Large intestine (tissue), 3 donors: ENCODE measurements at regions not wholly inside any gene's neighbourhood (a gene's known extent, or its start where the extent isn't known, plus 50 kb on each side); places are given as distances from the start of the nearest gene placed in this dataset.

Experiments
- DNase-seq, 2 donors: peaks; one replicate each; pipeline versions ENCODE4 v3.0.0 to v3.0.0-alpha.2; 2013
- H3K27ac ChIP-seq: one replicate; pipeline ENCODE4 v1.5.1; 2013; ENCODE audit warnings: low read length
- H3K27me3 ChIP-seq: 2 replicates; pipeline ENCODE4 v1.6.1; 2013; ENCODE audit warnings: low read length; ENCODE audit not compliant: control insufficient read depth, insufficient read depth
- H3K36me3 ChIP-seq: 2 replicates; pipeline ENCODE4 v1.6.1; 2013; ENCODE audit warnings: low read length; ENCODE audit not compliant: control insufficient read depth, insufficient read depth
- H3K4me1 ChIP-seq: one replicate; pipeline ENCODE4 v1.6.1; 2013; ENCODE audit warnings: low read length; ENCODE audit not compliant: control insufficient read depth, insufficient read depth
- H3K4me3 ChIP-seq: one replicate; pipeline ENCODE4 v1.5.1; 2013; ENCODE audit warnings: low read length
- H3K9me3 ChIP-seq: one replicate; pipeline ENCODE4 v1.6.1; 2013; ENCODE audit warnings: mild to moderate bottlenecking, low read depth, low read length, moderate library complexity; ENCODE audit not compliant: control insufficient read depth
- WGBS: methylation state at CpG from one replicate; pipeline ENCODE4 v1.1.5; 2013; ENCODE audit warnings: low lambda C conversion rate; ENCODE audit not compliant: insufficient coverage; 5-methylcytosine and 5-hydroxymethylcytosine counted together

- Histone ChIP-seq H3K27me3 (no peaks in the 10 kb centered on the region), H3K36me3 (no peaks in the 10 kb centered on the region), H3K9me3 (no peaks in the 10 kb centered on the region), H3K27ac (no peak overlapping the region), H3K4me3 (no peak overlapping the region), H3K4me1 (no peaks in the 10 kb centered on the region)
- WGBS: 100% methylated on average over 1 of the region's 3 CpGs
- DNase-seq: no peak
Measured at GRCh38 chr6:113092795-113093194, 745.7 kb downstream of the RFPL4B start.

DNA sequence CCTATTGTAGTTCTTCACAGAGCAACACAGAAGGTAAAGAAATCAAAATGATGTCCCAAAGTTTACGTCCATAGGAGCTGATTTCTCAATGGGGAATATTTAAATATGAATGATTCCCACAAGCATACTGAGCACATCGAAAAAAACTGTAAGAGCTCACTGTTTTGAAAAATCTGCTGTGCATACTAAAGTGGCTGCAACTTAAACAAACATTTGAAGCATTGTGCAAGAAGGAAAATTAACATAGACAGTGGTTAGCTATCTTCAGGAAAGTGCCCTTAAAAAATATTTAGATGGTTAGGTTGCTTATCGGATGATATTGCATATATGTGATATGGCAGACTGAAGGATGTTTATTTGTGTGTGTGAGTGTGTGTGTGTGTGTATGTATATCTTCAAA lies 747.6 kb downstream of the RFPL4B start:
- Histone ChIP-seq H3K27me3 (no peaks in the 10 kb centered on the region), H3K27ac (no peak overlapping the region), H3K9me3 (no peaks in the 10 kb centered on the region), H3K36me3 (no peaks in the 10 kb centered on the region), H3K4me3 (no peak overlapping the region), H3K4me1 (no peaks in the 10 kb centered on the region)
- DNase-seq: no peak
- no CpG with 5 or more reads among the region's 3 CpGs for WGBS

GRCh38 chr6:113095841-113096240 lies 748.7 kb downstream of the RFPL4B start:
- 80% methylated on average over 1 of the region's 2 CpGs for WGBS
- Histone ChIP-seq H3K4me3 (no peak overlapping the region), H3K27ac (no peak overlapping the region), H3K9me3 (no peaks in the 10 kb centered on the region), H3K4me1 (no peaks in the 10 kb centered on the region), H3K27me3 (no peaks in the 10 kb centered on the region), H3K36me3 (no peaks in the 10 kb centered on the region)
- no peak for DNase-seq

DNA sequence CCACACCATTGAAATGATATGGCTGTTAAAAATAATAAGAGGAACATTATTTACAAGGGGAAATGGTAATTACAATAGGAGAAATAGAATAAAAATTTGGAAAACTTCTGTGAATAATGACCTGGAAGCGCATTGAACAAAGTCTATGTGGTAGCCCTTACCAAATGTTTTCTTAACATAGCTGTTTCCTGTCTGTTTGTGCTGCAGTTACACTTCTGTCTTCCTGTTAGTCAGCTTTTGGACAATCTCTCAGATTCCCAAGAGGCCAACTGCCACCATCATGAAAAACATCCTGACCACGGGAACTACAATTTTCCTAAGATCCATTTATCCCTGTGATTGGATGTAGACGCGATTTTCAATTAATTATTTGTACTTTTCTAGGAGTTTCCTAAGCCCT lies 754.4 kb upstream of the MARCKS start:
- DNase-seq: no peak
- no peak overlapping the region for H3K4me3 ChIP-seq
- WGBS: 84% methylated on average over 3 of the region's 4 CpGs
- H3K27me3 ChIP-seq: no peaks in the 10 kb centered on the region
- no peaks in the 10 kb centered on the region for H3K4me1 ChIP-seq
- H3K27ac ChIP-seq: no peak overlapping the region
- H3K36me3 ChIP-seq: no peaks in the 10 kb centered on the region
- no peaks in the 10 kb centered on the region for H3K9me3 ChIP-seq

GRCh38 chr6:113103634-113104361 lies 753.3 kb upstream of the MARCKS start:
- H3K27ac ChIP-seq: no peak overlapping the region
- no peaks in the 10 kb centered on the region for H3K4me1 ChIP-seq
- no peaks in the 10 kb centered on the region for H3K9me3 ChIP-seq
- no peak overlapping the region for H3K4me3 ChIP-seq
- no peak for DNase-seq
- no peaks in the 10 kb centered on the region for H3K36me3 ChIP-seq
- no peaks in the 10 kb centered on the region for H3K27me3 ChIP-seq
- WGBS: 100% methylated on average over 1 of the region's 4 CpGs

DNA sequence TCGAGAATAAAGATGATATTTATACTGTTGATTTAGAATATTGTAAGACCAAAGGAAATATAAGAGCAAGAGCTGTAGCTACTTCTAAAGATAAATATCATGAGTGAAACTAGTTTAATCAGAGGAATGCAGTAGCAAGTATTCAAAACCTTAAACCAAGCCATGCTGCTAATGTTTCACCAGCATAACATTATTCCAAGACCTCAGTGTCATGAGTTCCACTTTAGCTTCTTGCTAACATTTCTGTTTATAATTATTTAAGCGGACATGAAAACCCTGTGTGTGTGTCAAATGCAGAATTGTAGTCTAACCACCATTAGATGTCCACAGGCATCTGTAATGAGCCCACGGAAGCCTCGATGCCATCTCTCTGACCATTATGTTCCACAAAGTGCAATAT lies 752.6 kb upstream of the MARCKS start:
- no peak overlapping the region for H3K4me3 ChIP-seq
- H3K9me3 ChIP-seq: no peaks in the 10 kb centered on the region
- H3K4me1 ChIP-seq: no peaks in the 10 kb centered on the region
- 38% methylated on average over 1 of the region's 4 CpGs for WGBS
- no peaks in the 10 kb centered on the region for H3K27me3 ChIP-seq
- DNase-seq: no peak
- no peaks in the 10 kb centered on the region for H3K36me3 ChIP-seq
- H3K27ac ChIP-seq: no peak overlapping the region

DNA sequence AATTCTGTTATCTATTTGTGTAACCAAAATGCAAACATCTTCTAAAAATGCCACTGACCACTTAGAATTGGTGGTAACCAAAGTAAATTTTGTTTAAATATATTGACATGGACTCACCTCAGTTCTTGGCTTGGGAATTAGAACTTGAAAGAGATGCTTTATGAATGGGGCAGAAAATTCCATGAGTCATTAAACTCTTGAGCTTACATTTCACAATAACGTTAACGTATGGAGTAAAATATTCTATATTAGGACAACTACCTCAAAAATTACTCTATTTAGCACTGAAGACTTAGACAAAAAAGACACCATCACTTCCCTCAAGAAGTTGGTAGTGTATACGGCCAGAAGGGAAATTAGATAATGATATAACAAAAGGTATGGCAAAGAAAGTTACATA lies 752.2 kb upstream of the MARCKS start:
- no peaks in the 10 kb centered on the region for H3K36me3 ChIP-seq
- WGBS: 88% methylated on average over 3 of the region's 3 CpGs
- no peak overlapping the region for H3K4me3 ChIP-seq
- DNase-seq: no peak
- H3K4me1 ChIP-seq: no peaks in the 10 kb centered on the region
- H3K9me3 ChIP-seq: no peaks in the 10 kb centered on the region
- H3K27me3 ChIP-seq: no peaks in the 10 kb centered on the region
- no peak overlapping the region for H3K27ac ChIP-seq

DNA sequence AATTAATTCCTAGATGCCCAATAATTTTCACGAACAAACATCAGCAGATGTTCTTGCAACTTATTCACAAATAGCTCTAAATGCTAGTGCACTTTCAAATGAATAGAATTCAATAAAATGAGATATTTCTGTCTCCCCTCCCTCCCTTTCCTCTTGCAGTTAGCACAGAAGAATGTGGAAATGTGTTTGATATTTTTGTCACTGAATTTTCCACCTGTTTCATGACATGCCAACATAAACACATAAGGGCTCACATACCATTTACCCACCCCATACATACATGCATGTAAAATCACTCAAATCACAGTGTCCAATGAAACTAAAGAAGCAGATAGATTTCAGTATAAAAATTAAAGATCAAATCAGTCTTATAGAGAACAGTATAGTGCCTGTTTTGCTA lies 746.9 kb upstream of the MARCKS start:
- WGBS: no CpG with 5 or more reads among the region's 1 CpG

DNA sequence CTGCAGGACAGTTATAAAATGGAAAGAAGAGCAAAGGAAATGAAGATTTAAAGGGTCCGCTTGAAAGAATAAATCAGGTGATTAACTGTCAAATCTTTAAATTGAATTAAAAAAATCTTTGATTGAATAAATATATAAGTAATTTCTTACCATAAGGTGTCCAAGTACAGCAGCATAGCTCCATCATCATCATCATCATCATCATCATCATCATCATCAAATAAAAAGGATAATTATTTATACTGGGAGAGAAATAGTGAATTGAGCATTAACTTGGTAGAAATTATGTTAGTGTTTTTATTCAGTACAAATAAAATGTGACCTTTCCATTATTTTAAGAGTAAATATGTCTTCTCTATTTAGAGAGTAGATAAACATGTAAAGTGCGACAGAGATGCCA lies 745.6 kb upstream of the MARCKS start:
- no peaks in the 10 kb centered on the region for H3K36me3 ChIP-seq
- H3K4me3 ChIP-seq: no peak overlapping the region
- DNase-seq: no peak
- H3K4me1 ChIP-seq: no peaks in the 10 kb centered on the region
- H3K27ac ChIP-seq: no peak overlapping the region
- H3K27me3 ChIP-seq: no peaks in the 10 kb centered on the region
- H3K9me3 ChIP-seq: no peaks in the 10 kb centered on the region
- WGBS: 100% methylated on average over 1 of the region's 2 CpGs

More for the DNA sequence above, 746.9 kb upstream of the MARCKS start:
- Histone ChIP-seq H3K27me3 (no peaks in the 10 kb centered on the region), H3K4me3 (no peak overlapping the region), H3K27ac (no peak overlapping the region), H3K9me3 (no peaks in the 10 kb centered on the region), H3K36me3 (no peaks in the 10 kb centered on the region), H3K4me1 (no peaks in the 10 kb centered on the region)
- no peak for DNase-seq

DNA sequence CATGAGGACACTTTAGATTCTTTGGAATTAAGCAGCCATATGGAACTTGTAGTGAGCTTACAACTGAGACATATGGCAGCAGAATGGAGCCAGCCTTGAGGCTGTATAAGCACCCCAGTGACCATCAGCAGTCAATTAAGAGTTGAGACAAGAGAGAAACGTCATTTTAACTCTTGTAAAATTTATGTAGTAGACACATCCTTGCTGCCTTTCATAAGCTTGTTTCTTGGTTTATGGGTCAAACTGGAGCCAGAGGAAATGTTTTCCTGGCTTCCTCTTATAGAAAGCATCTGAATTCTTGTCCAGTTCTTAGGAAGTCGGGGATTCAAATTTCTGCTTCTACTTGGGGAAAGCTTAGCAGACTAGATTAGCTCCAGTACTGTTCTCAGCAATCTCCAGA lies 745.1 kb upstream of the MARCKS start:
- no peaks in the 10 kb centered on the region for H3K27me3 ChIP-seq
- no CpG with 5 or more reads among the region's 2 CpGs for WGBS
- DNase-seq: no peak

GRCh38 chr6:113115196-113115595 lies 741.9 kb upstream of the MARCKS start:
- Histone ChIP-seq H3K27me3 (no peaks in the 10 kb centered on the region), H3K27ac (no peak overlapping the region), H3K4me3 (no peak overlapping the region), H3K36me3 (no peaks in the 10 kb centered on the region), H3K9me3 (no peaks in the 10 kb centered on the region), H3K4me1 (no peaks in the 10 kb centered on the region)
- no peak for DNase-seq
- no CpG with 5 or more reads among the region's 1 CpG for WGBS

More for the DNA sequence above, 745.1 kb upstream of the MARCKS start:
- Histone ChIP-seq H3K36me3 (no peaks in the 10 kb centered on the region), H3K27ac (no peak overlapping the region), H3K4me3 (no peak overlapping the region), H3K4me1 (no peaks in the 10 kb centered on the region), H3K9me3 (no peaks in the 10 kb centered on the region)
